Heart left ventricle (tissue), 16 donors: ENCODE measurements at regions not wholly inside any gene's neighbourhood (a gene's known extent, or its start where the extent isn't known, plus 50 kb on each side); places are given as distances from the start of the nearest gene placed in this dataset.

Experiments
- ATAC-seq, 4 donors: fragments of 200-7000 bp; cut with Tn5 transposase; one replicate each; pipeline ENCODE4 v1.9.1; 2020 to 2022; ENCODE audit warnings: moderate library complexity in 4 of 4, mild to moderate bottlenecking in 3 of 4, moderate number of reproducible peaks in 1 of 4
- DNase-seq, 5 donors: peaks; one replicate each; pipeline ENCODE4 v3.0.0-alpha.2; 2020
- H3K27ac ChIP-seq, 12 donors: fragments of 200-600 bp; sonication (generic) in 4 of 12; one replicate each; pipeline versions ENCODE4 v1.5.0 to v1.8.0; 2016 to 2022; ENCODE audit warnings: mild to moderate bottlenecking in 2 of 12
- H3K27me3 ChIP-seq, 9 donors: fragments of 200-600 bp; sonication (generic) in 2 of 9; one replicate each; pipeline versions ENCODE4 v1.5.1 to v1.8.0; 2016 to 2022; ENCODE audit warnings: mild to moderate bottlenecking in 3 of 9
- H3K36me3 ChIP-seq, 9 donors: fragments of 200-600 bp; sonication (generic) in 2 of 9; one replicate each; pipeline versions ENCODE4 v1.5.0 to v1.8.0; 2018 to 2022; ENCODE audit warnings: mild to moderate bottlenecking in 2 of 9
- H3K4me1 ChIP-seq, 12 donors: fragments of 200-600 bp; sonication (generic) in 4 of 12; one replicate each; pipeline versions ENCODE4 v1.5.0 to v1.8.0; 2016 to 2022; ENCODE audit warnings: mild to moderate bottlenecking in 3 of 12
- H3K4me3 ChIP-seq, 12 donors: fragments of 200-600 bp; sonication (generic) in 4 of 12; one replicate each; pipeline versions ENCODE4 v1.5.0 to v1.8.0; 2017 to 2022; ENCODE audit warnings: mild to moderate bottlenecking in 9 of 12, moderate library complexity in 4 of 12
- H3K9me3 ChIP-seq, 12 donors: fragments of 200-600 bp; sonication (generic) in 4 of 12; one replicate each; pipeline versions ENCODE4 v1.5.0 to v1.8.0; 2016 to 2022; ENCODE audit warnings: mild to moderate bottlenecking in 1 of 12
- CTCF ChIP-seq, 12 donors: fragments of 200-600 bp; sonication (generic) in 4 of 12; IDR thresholded peaks; one replicate each; pipeline versions ENCODE4 v1.5.0 to v1.8.0; 2018 to 2022; ENCODE audit warnings: antibody characterized with exemption in 12 of 12, mild to moderate bottlenecking in 5 of 12
- POLR2A ChIP-seq, 2 donors: fragments of 450-650 bp; IDR thresholded peaks; one replicate each; pipeline ENCODE4 v1.6.1; 2017; ENCODE audit warnings: antibody characterized with exemption in 2 of 2, mild to moderate bottlenecking in 2 of 2, moderate library complexity in 2 of 2
- WGBS, 4 donors: extraction: QIAGEN DNeasy Blood & Tissue Kit in 2 of 4; methylation state at CpG; one replicate each; pipeline versions ENCODE4 v1.1.5 to v1.1.7; 2013 to 2018; 5-methylcytosine and 5-hydroxymethylcytosine counted together
- intact Hi-C, 10 donors: fragments of 100-400 bp; cut with DNase I; formaldehyde crosslinking; loops; one replicate each; pipeline versions ENCODE4 v1.11.1 to v1.14.2; 2022
- donor health status: ischemic (EF 13 %, LVEDD 7.1; RV severe dilation, severe dysfunction).
- donor health status: healthy with polysubstance abuse.
- donor health status: DM: no; HTN: yes; CAD: no.
- donor health status: DM: no; HTN: no; CAD: no.
- donor health status: ischemic (EF 25% LVEDD 6.9; RV normal size, moderate dysfunction).
- donor health status: ischemic (EF 25% LVEDD 5.7; RV mildly dilated, moderate dysfunction).
- donor health status: healthy.
- donor health status: DM: yes; HTN: yes; CAD: no.
- donor health status: ischemic (EF 35%, LVEDD 5.7; RV mildly dilated, moderate dysfunction).
- donor health status: nonischemic (EF 11% LVEDD 7.7; RV severe dilation, severe dysfunction).
- donor health status: DM: yes; HTN: yes; CAD: no.
- donor health status: PGD.
- donor health status: ischemic (EF 29% LVEDD 5.4; RV normal size, mild dysfunction).
- donor health status: nonischemic (EF 23%, LVEDD 6.1; RV moderate dilation, normal function).

DNA sequence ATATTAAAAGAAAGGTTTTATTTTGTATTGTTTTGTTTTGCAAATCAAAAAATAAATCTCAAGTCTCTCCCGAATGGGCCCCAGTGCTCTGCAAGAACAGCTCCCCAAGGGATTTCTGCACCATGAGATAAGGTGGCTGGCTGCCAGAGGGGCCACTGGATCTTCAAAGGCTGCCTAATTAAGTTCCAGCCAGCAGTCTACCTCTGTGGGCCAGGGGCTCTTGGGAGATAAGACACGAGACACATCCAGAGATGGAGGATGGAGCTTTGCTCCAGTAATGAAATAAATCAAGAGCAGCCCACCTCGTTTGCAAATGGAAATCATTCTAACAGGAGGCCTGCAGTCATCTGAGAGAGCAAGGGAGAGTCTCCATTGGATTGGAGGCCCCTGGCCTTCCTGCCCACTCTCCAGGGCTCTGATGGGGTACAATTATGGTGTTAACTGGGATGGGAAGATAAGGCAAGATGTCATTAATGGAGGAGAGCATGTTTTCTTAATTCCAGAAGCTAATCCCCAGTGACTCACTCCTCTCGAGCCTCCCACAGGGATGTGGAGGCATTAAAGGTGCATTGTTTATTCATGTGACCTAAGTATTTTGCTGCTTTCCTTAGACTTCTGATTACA, 155.2 kb upstream of the KAZN start:
- WGBS, 4 donors = 16 to 24% (median 21%) methylated on average over 4 of the region's 4 CpGs
- H3K4me1 ChIP-seq = no peaks in the 10 kb centered on the region
- no peak for DNase-seq
- H3K36me3 ChIP-seq = no peaks in the 10 kb centered on the region
- no peak for ATAC-seq
- no peak overlapping the region for H3K4me3 ChIP-seq
- H3K27ac ChIP-seq = no peak overlapping the region
- TF ChIP-seq POLR2A (IDR thresholded peaks at IDR 0.05) = no peak
- TF ChIP-seq CTCF (IDR thresholded peaks at IDR 0.05) = no peak
- peaks cover 0 to 12% (median 0%) of the 10 kb centered on the region in 9 donors for H3K27me3 ChIP-seq
- no peaks in the 10 kb centered on the region for H3K9me3 ChIP-seq
- intact Hi-C loops = no loop called here

DNA sequence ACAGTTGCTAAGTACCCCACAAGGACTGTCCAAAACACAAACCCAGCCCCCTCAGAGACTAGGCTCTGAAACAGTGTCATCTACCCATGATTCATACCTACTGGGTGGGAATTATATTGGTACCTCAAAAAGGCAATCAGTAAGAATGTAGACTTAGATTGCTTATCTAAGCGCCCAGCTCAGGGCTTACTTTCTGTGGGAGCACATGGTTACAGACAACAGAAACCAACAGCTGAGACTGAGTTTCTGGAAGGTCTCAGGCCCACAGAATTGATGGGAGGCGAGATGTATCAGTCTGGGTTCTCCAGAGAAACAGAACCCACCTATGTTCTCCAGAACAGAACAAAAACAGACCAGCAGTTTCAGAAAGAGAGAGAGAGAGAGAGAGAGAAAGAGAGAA, 147.3 kb upstream of the KAZN start:
- Histone ChIP-seq H3K27ac (no peak overlapping the region), H3K4me1 (no peaks in the 10 kb centered on the region), H3K9me3 (no peaks in the 10 kb centered on the region), H3K4me3 (no peak overlapping the region), H3K36me3 (no peaks in the 10 kb centered on the region), H3K27me3 (peaks cover 0 to 6% (median 0%) of the 10 kb centered on the region in 9 donors)
- intact Hi-C loops = no loop called here
- no peak for TF ChIP-seq POLR2A (IDR thresholded peaks at IDR 0.05)
- no peak for TF ChIP-seq CTCF (IDR thresholded peaks at IDR 0.05)
- DNase-seq (no peak), ATAC-seq (no peak)
- 46 to 80% (median 77%) methylated on average over 2 of the region's 2 CpGs for WGBS, 4 donors

- no peaks in the 10 kb centered on the region for H3K27me3 ChIP-seq
- H3K36me3 ChIP-seq = no peaks in the 10 kb centered on the region
- no peaks in the 10 kb centered on the region for H3K9me3 ChIP-seq
- intact Hi-C loops = no loop called here
- no peak overlapping the region for H3K4me3 ChIP-seq
- TF ChIP-seq POLR2A (IDR thresholded peaks at IDR 0.05) = no peak
- TF ChIP-seq CTCF (IDR thresholded peaks at IDR 0.05) = no peak
- no peak for DNase-seq
- no peak for ATAC-seq
- no peak overlapping the region for H3K27ac ChIP-seq
- 92 to 95% (median 93%) methylated on average over 4 of the region's 4 CpGs for WGBS, 4 donors
- no peaks in the 10 kb centered on the region for H3K4me1 ChIP-seq
These were observed 145.9 kb upstream of the KAZN start for GRCh38 chr1:14452551-14452950.

GRCh38 chr1:14460173-14460572, 138.3 kb upstream of the KAZN start:
- DNase-seq = no peak
- H3K36me3 ChIP-seq = no peaks in the 10 kb centered on the region
- H3K9me3 ChIP-seq = no peaks in the 10 kb centered on the region
- 65 to 90% (median 87%) methylated on average over 3 of the region's 3 CpGs for WGBS, 4 donors
- no peaks in the 10 kb centered on the region for H3K4me1 ChIP-seq
- intact Hi-C loops = no loop called here
- peaks cover 0 to 10% (median 0%) of the 10 kb centered on the region in 9 donors for H3K27me3 ChIP-seq
- TF ChIP-seq POLR2A (IDR thresholded peaks at IDR 0.05) = no peak
- TF ChIP-seq CTCF (IDR thresholded peaks at IDR 0.05) = no peak
- ATAC-seq = no peak
- no peak overlapping the region for H3K4me3 ChIP-seq
- no peak overlapping the region for H3K27ac ChIP-seq
